Activated B cell treated with CpG ODN at 0.5 μM for 24 hours (primary cell): ENCODE measurements at regions not wholly inside any gene's neighbourhood (a gene's known extent, or its start where the extent isn't known, plus 50 kb on each side); places are given as distances from the start of the nearest gene placed in this dataset.

Experiments
- ATAC-seq: fragments of 200-7000 bp; cut with Tn5 transposase; one replicate; pipeline ENCODE4 v1.10.0; 2021; ENCODE audit warnings: low read depth, mild to moderate bottlenecking, moderate library complexity
- CTCF ChIA-PET: fragments of 350-600 bp; sonication (Branson Sonifier 250); formaldehyde crosslinking; loops from one replicate; lab custom pipeline; 2021; ENCODE audit warnings: antibody characterized with exemption; lab: Charles Lee
- POLR2A ChIA-PET: fragments of 350-600 bp; sonication (Branson Sonifier 250); formaldehyde crosslinking; loops from one replicate; lab custom pipeline; 2021; ENCODE audit warnings: antibody characterized with exemption; lab: Charles Lee
- DNase-seq: peaks from one replicate; pipeline ENCODE4 v3.0.0; 2022
- H3K27ac Mint-ChIP-seq: one replicate; pipeline ENCODE4 v1.8.0; 2020; ENCODE audit warnings: mixed read lengths
- H3K27me3 Mint-ChIP-seq: one replicate; pipeline ENCODE4 v1.8.0; 2021; ENCODE audit warnings: mixed read lengths
- H3K36me3 Mint-ChIP-seq: one replicate; pipeline ENCODE4 v1.8.0; 2021; ENCODE audit warnings: low read depth, mixed read lengths
- H3K4me1 Mint-ChIP-seq: one replicate; pipeline ENCODE4 v1.8.0; 2021; ENCODE audit warnings: mixed read lengths
- H3K4me3 Mint-ChIP-seq: one replicate; pipeline ENCODE4 v1.8.0; 2020; ENCODE audit warnings: mild to moderate bottlenecking, mixed read lengths
- H3K9me3 Mint-ChIP-seq: one replicate; pipeline ENCODE4 v1.8.0; 2020; ENCODE audit warnings: mixed read lengths
- CTCF ChIP-seq: fragments of 200-600 bp; IDR thresholded peaks from one replicate; pipeline ENCODE4 v1.8.0; 2022; ENCODE audit warnings: antibody characterized with exemption, mild to moderate bottlenecking
- intact Hi-C: fragments of 100-400 bp; cut with micrococcal nuclease; formaldehyde crosslinking; loops from one replicate; pipeline ENCODE4 v1.15.1; 2024

DNA sequence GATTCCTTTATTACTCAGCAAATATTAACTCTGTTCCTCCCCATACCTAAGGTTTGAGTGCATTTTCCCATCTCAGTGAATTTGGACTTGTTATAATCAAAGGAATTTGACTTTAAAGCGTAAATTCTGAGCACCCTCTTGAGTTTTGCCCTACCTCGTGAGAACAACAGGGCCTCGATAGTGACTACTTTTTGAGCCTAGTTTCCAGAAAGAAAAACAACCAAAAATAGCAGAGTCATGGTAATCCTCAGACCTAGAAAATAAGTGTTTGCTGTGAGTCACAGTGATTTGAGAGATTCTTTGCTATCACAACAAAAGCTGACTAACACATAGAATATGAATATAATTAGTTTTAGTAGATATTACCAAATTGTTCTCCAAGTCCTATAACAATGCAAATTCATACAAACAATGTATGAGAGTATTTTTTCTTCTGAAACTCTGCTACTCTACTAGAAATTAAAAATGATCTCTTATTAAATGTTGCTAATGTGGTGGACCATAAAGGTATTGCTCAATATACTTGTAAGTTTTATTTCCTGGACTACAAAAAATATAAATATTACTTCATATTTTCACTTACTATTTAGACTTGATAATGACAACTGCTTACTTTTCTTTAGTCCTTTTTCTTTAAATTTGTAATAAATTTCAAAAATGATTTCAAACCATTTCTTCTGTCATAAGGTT is 759.7 kb downstream of the BRINP1 start:
- ChIA-PET POLR2A (no interaction called here), CTCF (no interaction called here)
- ATAC-seq (no peak), DNase-seq (no peak)
- intact Hi-C loops, result no loop called here
- no peak for TF ChIP-seq CTCF
- no peak overlapping the region for H3K4me3 Mint-ChIP-seq
- no peaks in the 10 kb centered on the region for H3K4me1 Mint-ChIP-seq
- H3K36me3 Mint-ChIP-seq, result no peaks in the 10 kb centered on the region
- no peaks in the 10 kb centered on the region for H3K27me3 Mint-ChIP-seq
- no peak overlapping the region for H3K27ac Mint-ChIP-seq
- peaks cover 3% of the 10 kb centered on the region for H3K9me3 Mint-ChIP-seq

GRCh38 chr9:118612201-118612600 is 757.0 kb downstream of the BRINP1 start:
- ChIA-PET CTCF (no interaction called here), POLR2A (no interaction called here)
- no peaks in the 10 kb centered on the region for H3K36me3 Mint-ChIP-seq
- no peak for TF ChIP-seq CTCF
- H3K4me1 Mint-ChIP-seq, result no peaks in the 10 kb centered on the region
- H3K27ac Mint-ChIP-seq, result no peak overlapping the region
- DNase-seq (no peak), ATAC-seq (no peak)
- peaks cover 3% of the 10 kb centered on the region for H3K9me3 Mint-ChIP-seq
- H3K27me3 Mint-ChIP-seq, result no peaks in the 10 kb centered on the region
- H3K4me3 Mint-ChIP-seq, result no peak overlapping the region
- intact Hi-C loops, result no loop called here

DNA sequence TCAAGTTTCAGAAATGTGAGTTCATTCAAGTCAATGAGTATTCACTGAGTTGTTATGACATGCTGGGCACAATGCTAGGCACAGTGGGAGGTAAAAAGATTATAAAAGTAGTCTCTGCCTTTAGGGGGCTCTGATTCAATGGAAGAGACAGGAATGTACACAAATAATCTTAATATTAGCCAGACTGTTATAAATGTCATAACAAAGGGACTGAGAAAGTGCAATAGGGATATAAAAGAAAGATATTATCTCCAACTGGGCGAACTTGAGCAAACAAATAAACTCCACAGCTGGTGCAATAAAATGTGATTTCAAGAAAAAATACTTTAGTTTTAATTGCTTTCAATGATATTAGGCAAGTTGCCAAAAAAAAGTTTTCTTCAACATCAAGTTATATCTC is 755.2 kb downstream of the BRINP1 start:
- H3K27ac Mint-ChIP-seq, result no peak overlapping the region
- POLR2A ChIA-PET, result no interaction called here
- H3K9me3 Mint-ChIP-seq, result peaks cover 3% of the 10 kb centered on the region
- H3K27me3 Mint-ChIP-seq, result no peaks in the 10 kb centered on the region
- no peak overlapping the region for H3K4me3 Mint-ChIP-seq
- CTCF ChIA-PET, result no interaction called here
- no peak for ATAC-seq
- no peaks in the 10 kb centered on the region for H3K4me1 Mint-ChIP-seq
- no peaks in the 10 kb centered on the region for H3K36me3 Mint-ChIP-seq
- intact Hi-C loops, result no loop called here
- TF ChIP-seq CTCF, result no peak
- DNase-seq, result no peak

- no peak for TF ChIP-seq CTCF
- Mint-ChIP-seq H3K27me3 (no peaks in the 10 kb centered on the region), H3K36me3 (no peaks in the 10 kb centered on the region), H3K27ac (no peak overlapping the region), H3K4me3 (no peak overlapping the region), H3K4me1 (no peaks in the 10 kb centered on the region), H3K9me3 (peaks cover 3% of the 10 kb centered on the region)
- ATAC-seq (no peak), DNase-seq (no peak)
- CTCF ChIA-PET, result no interaction called here
- POLR2A ChIA-PET, result no interaction called here
- intact Hi-C loops, result no loop called here
Measured at GRCh38 chr9:118618084-118618483, 751.2 kb downstream of the BRINP1 start.

GRCh38 chr9:118618849-118619248 is 750.4 kb downstream of the BRINP1 start:
- ATAC-seq (no peak), DNase-seq (no peak)
- H3K27ac Mint-ChIP-seq, result no peak overlapping the region
- POLR2A ChIA-PET, result no interaction called here
- peaks cover 3% of the 10 kb centered on the region for H3K9me3 Mint-ChIP-seq
- no peaks in the 10 kb centered on the region for H3K27me3 Mint-ChIP-seq
- no peaks in the 10 kb centered on the region for H3K4me1 Mint-ChIP-seq
- intact Hi-C loops, result no loop called here
- no peak overlapping the region for H3K4me3 Mint-ChIP-seq
- CTCF ChIA-PET, result no interaction called here
- H3K36me3 Mint-ChIP-seq, result no peaks in the 10 kb centered on the region
- no peak for TF ChIP-seq CTCF
